ENCODE measurements at regions not wholly inside any gene's neighbourhood (a gene's known extent, or its start where the extent isn't known, plus 50 kb on each side); places are given as distances from the start of the nearest gene placed in this dataset.

GRCh38 chr13:74324338-74324737, 190.1 kb upstream of the KLF12 start:
- POLR2A ChIA-PET: no interaction called here

GRCh38 chr13:74322562-74322961, 188.4 kb upstream of the KLF12 start:
- H3K4me3 ChIP-seq (ENCODE audit: low read depth, low read length): no peak overlapping the region
- ChIA-PET POLR2A (no interaction called here), CTCF (no interaction called here)
- DNase-seq (ENCODE audit: low read depth, low spot score): no peak
- TF ChIP-seq CTCF (IDR thresholded peaks at IDR 0.05; ENCODE audit: insufficient read depth, low read length, missing control alignments): no peak

More at GRCh38 chr13:74324338-74324737, 190.1 kb upstream of the KLF12 start:
- TF ChIP-seq CTCF (IDR thresholded peaks at IDR 0.05; ENCODE audit: insufficient read depth, low read length, missing control alignments): no peak
- no peak overlapping the region for H3K4me3 ChIP-seq (ENCODE audit: low read depth, low read length)
- no peak for DNase-seq (ENCODE audit: low read depth, low spot score)
- CTCF ChIA-PET: interaction anchor here (0.9 to 1.0 kb wide), 2 partner anchors 10 to 21 kb away, joined by 3 read pairs; no protein-coding TSS in a partner anchor

GRCh38 chr13:74320282-74320681, 186.1 kb upstream of the KLF12 start:
- DNase-seq (ENCODE audit: low read depth, low spot score): no peak
- no peak overlapping the region for H3K4me3 ChIP-seq (ENCODE audit: low read depth, low read length)
- ChIA-PET CTCF (no interaction called here), POLR2A (no interaction called here)
- TF ChIP-seq CTCF (IDR thresholded peaks at IDR 0.05; ENCODE audit: insufficient read depth, low read length, missing control alignments): no peak

GRCh38 chr13:74316547-74316946, 182.3 kb upstream of the KLF12 start:
- no peak for DNase-seq (ENCODE audit: low read depth, low spot score)
- CTCF ChIA-PET: interaction anchor here (1.2 kb wide), 1 partner anchor 9 kb away, joined by 3 read pairs; no protein-coding TSS in a partner anchor
- TF ChIP-seq CTCF (IDR thresholded peaks at IDR 0.05; ENCODE audit: insufficient read depth, low read length, missing control alignments): no peak
- no peak overlapping the region for H3K4me3 ChIP-seq (ENCODE audit: low read depth, low read length)
- POLR2A ChIA-PET: no interaction called here

GRCh38 chr13:74306496-74306895, 172.3 kb upstream of the KLF12 start:
- ChIA-PET POLR2A (no interaction called here), CTCF (no interaction called here)
- no peak overlapping the region for H3K4me3 ChIP-seq (ENCODE audit: low read depth, low read length)
- TF ChIP-seq CTCF (IDR thresholded peaks at IDR 0.05; ENCODE audit: insufficient read depth, low read length, missing control alignments): peak; percentile 17
- no peak for DNase-seq (ENCODE audit: low read depth, low spot score)

- POLR2A ChIA-PET: no interaction called here
- no peak for DNase-seq (ENCODE audit: low read depth, low spot score)
- H3K4me3 ChIP-seq (ENCODE audit: low read depth, low read length): no peak overlapping the region
- TF ChIP-seq CTCF (IDR thresholded peaks at IDR 0.05; ENCODE audit: insufficient read depth, low read length, missing control alignments): no peak
- CTCF ChIA-PET: interaction anchor here (1.2 kb wide), 1 partner anchor 13 kb away, joined by 4 read pairs; no protein-coding TSS in a partner anchor
Observed at GRCh38 chr13:74305876-74306275, 171.7 kb upstream of the KLF12 start.

Measured in AG04449 (cell line).